ENCODE measurements at regions not wholly inside any gene's neighbourhood (a gene's known extent, or its start where the extent isn't known, plus 50 kb on each side); places are given as distances from the start of the nearest gene placed in this dataset.

GRCh38 chr14:83217492-83217891 is 1683.8 kb upstream of the SEL1L start:
- no peak overlapping the region for H3K4me3 Mint-ChIP-seq
- no peaks in the 10 kb centered on the region for H3K79me2 ChIP-seq (replicated peaks; ENCODE audit: insufficient read depth)
- no peak for DNase-seq (ENCODE audit: low spot score)
- no peaks in the 10 kb centered on the region for H3K4me1 ChIP-seq (ENCODE audit: insufficient read depth)
- no peaks in the 10 kb centered on the region; the same call in 1 of the 2 replicates for H3K9me2 ChIP-seq (ENCODE audit: insufficient read depth)
- no peaks in the 10 kb centered on the region for H3K27me3 ChIP-seq (ENCODE audit: insufficient read depth)
- H4K20me1 ChIP-seq (replicated peaks; ENCODE audit: insufficient read depth): no peaks in the 10 kb centered on the region
- H3K9me3 Mint-ChIP-seq: no peaks in the 10 kb centered on the region; the same call in 2 of the 3 replicates
- no peak overlapping the region for H3K27ac Mint-ChIP-seq
- no peak overlapping the region for H3K4me3 ChIP-seq
- no peak overlapping the region for H3K4me2 ChIP-seq
- H3K27ac ChIP-seq (ENCODE audit: low read depth): no peak overlapping the region
- no peak for ATAC-seq
- H3K4me1 Mint-ChIP-seq: no peaks in the 10 kb centered on the region; the same call in 2 of the 3 replicates
- TF ChIP-seq EZH2phosphoT487 (IDR thresholded peaks at IDR 0.05; ENCODE audit: unreplicated experiment) (no peak), EZH2 (IDR thresholded peaks at IDR 0.05; ENCODE audit: low read depth, unreplicated experiment) (no peak), REST (IDR thresholded peaks at IDR 0.05; ENCODE audit: unreplicated experiment) (no peak), NANOG (IDR thresholded peaks at IDR 0.05; ENCODE audit: borderline replicate concordance) (no peak), ZNF331 (CRISPR knock-in tag; IDR thresholded peaks at IDR 0.05; ENCODE audit: low read depth) (no peak), JUNB (IDR thresholded peaks at IDR 0.05; ENCODE audit: unreplicated experiment) (no peak), ZNF114 (CRISPR knock-in tag; IDR thresholded peaks at IDR 0.05) (no peak), POLR2AphosphoS5 (IDR thresholded peaks at IDR 0.05; ENCODE audit: low read depth) (no peak), ETS1 (IDR thresholded peaks at IDR 0.05) (no peak), CTCF (conservative IDR thresholded peaks at IDR 0.05; ENCODE audit: low read depth in 2 of 2) (no peak), CREB1 (CRISPR knock-in tag; IDR thresholded peaks at IDR 0.05; ENCODE audit: low read depth) (no peak)
- H3F3A ChIP-seq (replicated peaks; ENCODE audit: low read depth): no peaks in the 10 kb centered on the region
- no peaks in the 10 kb centered on the region for H3K27me3 Mint-ChIP-seq (ENCODE audit: insufficient read depth, low read depth, poor library complexity)
- no peaks in the 10 kb centered on the region for H3K36me3 ChIP-seq (ENCODE audit: insufficient read depth)
- H2AFZ ChIP-seq: no peak overlapping the region
- no peaks in the 10 kb centered on the region for H3K36me3 Mint-ChIP-seq (ENCODE audit: low read depth)

Data from GM23338 (cell line).